D721Med (cell line): ENCODE measurements at regions not wholly inside any gene's neighbourhood (a gene's known extent, or its start where the extent isn't known, plus 50 kb on each side); places are given as distances from the start of the nearest gene placed in this dataset.

ENCODE experiments used
- DNase-seq: peaks from one replicate; pipeline ENCODE4 v3.0.0; 2011; ENCODE audit warnings: low spot score; ENCODE audit not compliant: insufficient read length
- FAIRE-seq: peaks from 2 replicates; lab custom pipeline; 2011; peaks lifted over from hg19 to GRCh38; lab: Jason Lieb, UNC
- TF ChIP-seq, protein P1 (sequence below): IDR thresholded peaks from 2 replicates; pipeline ENCODE4 v1.5.1; 2012; ENCODE audit warnings: mild to moderate bottlenecking, control low read depth; ENCODE audit not compliant: insufficient read depth; ENCODE audit errors: missing control alignments

DNA sequence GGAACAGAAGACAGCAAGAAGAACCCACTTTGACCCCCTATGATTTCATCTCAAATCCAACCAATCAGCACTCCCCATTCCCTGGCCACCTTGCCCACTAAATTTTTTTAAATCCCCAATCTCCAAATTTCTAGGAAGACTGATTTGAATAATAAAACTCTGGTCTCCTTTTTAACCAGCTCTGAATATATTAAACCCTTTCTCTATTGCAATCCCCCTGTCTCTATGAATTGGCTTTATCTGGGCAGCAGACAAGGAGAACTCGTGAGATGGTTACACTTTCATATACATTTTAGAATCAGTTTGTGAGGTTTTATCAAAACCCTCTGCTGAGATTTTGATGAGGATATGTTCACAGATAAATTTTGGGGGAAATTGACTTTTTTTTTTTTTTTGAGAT is 90.3 kb upstream of the TRIM24 start:
- no peak for DNase-seq
- TF ChIP-seq, protein P1, sequence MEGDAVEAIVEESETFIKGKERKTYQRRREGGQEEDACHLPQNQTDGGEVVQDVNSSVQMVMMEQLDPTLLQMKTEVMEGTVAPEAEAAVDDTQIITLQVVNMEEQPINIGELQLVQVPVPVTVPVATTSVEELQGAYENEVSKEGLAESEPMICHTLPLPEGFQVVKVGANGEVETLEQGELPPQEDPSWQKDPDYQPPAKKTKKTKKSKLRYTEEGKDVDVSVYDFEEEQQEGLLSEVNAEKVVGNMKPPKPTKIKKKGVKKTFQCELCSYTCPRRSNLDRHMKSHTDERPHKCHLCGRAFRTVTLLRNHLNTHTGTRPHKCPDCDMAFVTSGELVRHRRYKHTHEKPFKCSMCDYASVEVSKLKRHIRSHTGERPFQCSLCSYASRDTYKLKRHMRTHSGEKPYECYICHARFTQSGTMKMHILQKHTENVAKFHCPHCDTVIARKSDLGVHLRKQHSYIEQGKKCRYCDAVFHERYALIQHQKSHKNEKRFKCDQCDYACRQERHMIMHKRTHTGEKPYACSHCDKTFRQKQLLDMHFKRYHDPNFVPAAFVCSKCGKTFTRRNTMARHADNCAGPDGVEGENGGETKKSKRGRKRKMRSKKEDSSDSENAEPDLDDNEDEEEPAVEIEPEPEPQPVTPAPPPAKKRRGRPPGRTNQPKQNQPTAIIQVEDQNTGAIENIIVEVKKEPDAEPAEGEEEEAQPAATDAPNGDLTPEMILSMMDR: no peak
- no peak for FAIRE-seq

- DNase-seq (no peak), FAIRE-seq (no peak)
- TF ChIP-seq, protein P1: no peak
These were observed 89.1 kb upstream of the TRIM24 start for GRCh38 chr7:138370956-138371355.

- FAIRE-seq (no peak), DNase-seq (no peak)
These were observed 85.9 kb upstream of the TRIM24 start for GRCh38 chr7:138374119-138374693.

GRCh38 chr7:138377306-138377705 is 82.8 kb upstream of the TRIM24 start:
- no peak for DNase-seq
- FAIRE-seq: no peak
- TF ChIP-seq, protein P1: no peak

More at GRCh38 chr7:138374119-138374693, 85.9 kb upstream of the TRIM24 start:
- TF ChIP-seq, protein P1: no peak

- FAIRE-seq (no peak), DNase-seq (no peak)
- TF ChIP-seq, protein P1: no peak
These were observed 81.1 kb upstream of the TRIM24 start for GRCh38 chr7:138378741-138379559.

GRCh38 chr7:138382862-138383565 is 77.0 kb upstream of the TRIM24 start:
- DNase-seq: no peak
- FAIRE-seq: no peak

More at GRCh38 chr7:138382862-138383565, 77.0 kb upstream of the TRIM24 start:
- TF ChIP-seq, protein P1: no peak
